Inflammatory macrophage treated with lipopolysaccharide for 4 hours (primary cell): ENCODE measurements at regions not wholly inside any gene's neighbourhood (a gene's known extent, or its start where the extent isn't known, plus 50 kb on each side); places are given as distances from the start of the nearest gene placed in this dataset.
"Not testable (repeated sequence)": the region's sequence is repeated elsewhere in the genome, so short reads cannot be mapped to it uniquely, and the experiment has no call there.

ENCODE experiments used
- DNase-seq: peaks from one replicate; pipeline ENCODE4 v3.0.0-alpha.2; 2020

- no peak for DNase-seq
Observed at GRCh38 chr7:33790746-33791145, 114.6 kb upstream of the BMPER start.

- DNase-seq = no peak
Observed at GRCh38 chr7:33792041-33792440, 113.3 kb upstream of the BMPER start.

- DNase-seq = no peak
Observed at GRCh38 chr7:33792547-33793105, 112.7 kb upstream of the BMPER start.

GRCh38 chr7:33793616-33794015 lies 111.7 kb upstream of the BMPER start:
- no peak for DNase-seq

- no peak for DNase-seq
Observed at GRCh38 chr7:33794419-33794818, 110.9 kb upstream of the BMPER start.

- DNase-seq = no peak
Observed at GRCh38 chr7:33794959-33795358, 110.4 kb upstream of the BMPER start.

GRCh38 chr7:33796538-33796937 lies 108.8 kb upstream of the BMPER start:
- DNase-seq = no peak

GRCh38 chr7:33797512-33797911 lies 107.8 kb upstream of the BMPER start:
- not testable (repeated sequence) for DNase-seq

GRCh38 chr7:33798686-33799325 lies 106.5 kb upstream of the BMPER start:
- DNase-seq = no peak

GRCh38 chr7:33799766-33800165 lies 105.6 kb upstream of the BMPER start:
- no peak for DNase-seq

- DNase-seq = no peak
Observed at GRCh38 chr7:33802600-33802999, 102.7 kb upstream of the BMPER start.

GRCh38 chr7:33804140-33804660 lies 101.1 kb upstream of the BMPER start:
- no peak for DNase-seq

GRCh38 chr7:33805630-33806233 lies 99.6 kb upstream of the BMPER start:
- no peak for DNase-seq

- DNase-seq = no peak
Observed at GRCh38 chr7:33806298-33807154, 98.8 kb upstream of the BMPER start.

GRCh38 chr7:33807155-33807530 lies 98.2 kb upstream of the BMPER start:
- DNase-seq = no peak

- no peak for DNase-seq
Observed at GRCh38 chr7:33807779-33808482, 97.4 kb upstream of the BMPER start.

GRCh38 chr7:33809228-33809627 lies 96.1 kb upstream of the BMPER start:
- DNase-seq = no peak

- DNase-seq = no peak
Observed at GRCh38 chr7:33810356-33810755, 95.0 kb upstream of the BMPER start.

- DNase-seq = no peak
Observed at GRCh38 chr7:33813331-33813730, 92.0 kb upstream of the BMPER start.

- no peak for DNase-seq
Observed at GRCh38 chr7:33814400-33814799, 90.9 kb upstream of the BMPER start.

- no peak for DNase-seq
Observed at GRCh38 chr7:33814936-33815335, 90.4 kb upstream of the BMPER start.

- no peak for DNase-seq
Observed at GRCh38 chr7:33815336-33815735, 90.0 kb upstream of the BMPER start.

GRCh38 chr7:33816106-33816505 lies 89.2 kb upstream of the BMPER start:
- DNase-seq = no peak
